ENCODE measurements at regions not wholly inside any gene's neighbourhood (a gene's known extent, or its start where the extent isn't known, plus 50 kb on each side); places are given as distances from the start of the nearest gene placed in this dataset.

DNA sequence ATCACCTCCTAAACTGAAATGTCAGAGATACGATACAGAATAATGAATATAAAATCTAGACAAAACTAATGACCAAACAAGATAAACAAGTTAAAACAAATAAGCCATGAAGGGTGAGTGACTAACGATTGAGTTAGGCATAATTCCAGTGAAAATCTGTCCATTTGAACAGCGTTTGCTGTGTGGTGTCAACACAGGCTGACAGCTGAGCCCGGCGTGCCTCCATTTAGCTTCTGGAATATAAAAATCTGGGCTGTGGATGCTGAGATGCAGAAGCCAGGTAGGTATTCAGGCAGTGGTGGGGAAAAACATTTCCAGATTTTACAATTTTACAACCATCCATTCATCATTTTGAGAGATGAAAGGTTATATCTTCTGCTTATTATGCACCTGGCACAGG lies 2041.4 kb upstream of the CELF4 start:
- TF ChIP-seq, protein P1, sequence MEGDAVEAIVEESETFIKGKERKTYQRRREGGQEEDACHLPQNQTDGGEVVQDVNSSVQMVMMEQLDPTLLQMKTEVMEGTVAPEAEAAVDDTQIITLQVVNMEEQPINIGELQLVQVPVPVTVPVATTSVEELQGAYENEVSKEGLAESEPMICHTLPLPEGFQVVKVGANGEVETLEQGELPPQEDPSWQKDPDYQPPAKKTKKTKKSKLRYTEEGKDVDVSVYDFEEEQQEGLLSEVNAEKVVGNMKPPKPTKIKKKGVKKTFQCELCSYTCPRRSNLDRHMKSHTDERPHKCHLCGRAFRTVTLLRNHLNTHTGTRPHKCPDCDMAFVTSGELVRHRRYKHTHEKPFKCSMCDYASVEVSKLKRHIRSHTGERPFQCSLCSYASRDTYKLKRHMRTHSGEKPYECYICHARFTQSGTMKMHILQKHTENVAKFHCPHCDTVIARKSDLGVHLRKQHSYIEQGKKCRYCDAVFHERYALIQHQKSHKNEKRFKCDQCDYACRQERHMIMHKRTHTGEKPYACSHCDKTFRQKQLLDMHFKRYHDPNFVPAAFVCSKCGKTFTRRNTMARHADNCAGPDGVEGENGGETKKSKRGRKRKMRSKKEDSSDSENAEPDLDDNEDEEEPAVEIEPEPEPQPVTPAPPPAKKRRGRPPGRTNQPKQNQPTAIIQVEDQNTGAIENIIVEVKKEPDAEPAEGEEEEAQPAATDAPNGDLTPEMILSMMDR (IDR thresholded peaks at IDR 0.05), result no peak
- TF ChIP-seq POLR2A (IDR thresholded peaks at IDR 0.05), result no peak
